B cell (primary cell): ENCODE measurements at regions not wholly inside any gene's neighbourhood (a gene's known extent, or its start where the extent isn't known, plus 50 kb on each side); places are given as distances from the start of the nearest gene placed in this dataset.
"Not testable (repeated sequence)": the region's sequence is repeated elsewhere in the genome, so short reads cannot be mapped to it uniquely, and the experiment has no call there.

Experiments
- ATAC-seq: fragments of 200-7000 bp; cut with Tn5 transposase; one replicate; pipeline ENCODE4 v1.10.0; 2021; ENCODE audit warnings: low read depth, mild to moderate bottlenecking, moderate number of reproducible peaks, moderate library complexity
- CTCF ChIA-PET: fragments of 350-600 bp; sonication (Branson Sonifier 250); formaldehyde crosslinking; loops from one replicate; lab custom pipeline; 2021; ENCODE audit warnings: antibody characterized with exemption, inconsistent platforms; lab: Charles Lee
- POLR2A ChIA-PET: fragments of 350-600 bp; sonication (Branson Sonifier 250); formaldehyde crosslinking; loops from one replicate; lab custom pipeline; 2021; ENCODE audit warnings: antibody characterized with exemption; lab: Charles Lee
- DNase-seq: peaks from one replicate; pipeline ENCODE4 v3.0.0; 2013
- H2AFZ ChIP-seq: 2 replicates; pipeline ENCODE4 v1.6.1; 2012; ENCODE audit warnings: mild to moderate bottlenecking, low read depth, low read length; ENCODE audit not compliant: insufficient read depth, poor library complexity, severe bottlenecking
- H3K27ac ChIP-seq, 2 donors: 1 replicate in 1 of 2; 2 replicates in 1 of 2; pipeline ENCODE4 v1.5.1; 2012 to 2013; ENCODE audit warnings: low read length in 2 of 2, mild to moderate bottlenecking in 2 of 2, moderate library complexity in 1 of 2
- H3K27me3 ChIP-seq, 4 experiments: fragments of 200-600 bp in 1 of 4; sonication (generic) in 1 of 4; replicated peaks in 1 of 4; 1 replicate in 2 of 4; 2 replicates in 2 of 4; pipeline versions ENCODE4 v1.6.1 to v1.7.0; 2013 to 2016; ENCODE audit warnings: low read length in 3 of 4, mild to moderate bottlenecking in 2 of 4, mixed read lengths in 1 of 4, moderate library complexity in 1 of 4; ENCODE audit not compliant: insufficient read depth in 4 of 4, control insufficient read depth in 3 of 4; ENCODE audit errors: control extremely low read depth in 1 of 4
- H3K36me3 ChIP-seq, 2 experiments: replicated peaks in 1 of 2; 1 replicate in 1 of 2; 2 replicates in 1 of 2; pipeline versions ENCODE4 v1.6.1 to v1.7.1; 2013; ENCODE audit warnings: low read length in 1 of 2; ENCODE audit not compliant: insufficient read depth in 2 of 2, control insufficient read depth in 1 of 2; ENCODE audit errors: control extremely low read depth in 1 of 2, extremely low read depth in 1 of 2
- H3K4me1 ChIP-seq, 2 donors: fragments of 200-600 bp in 1 of 2; sonication (generic) in 1 of 2; 1 replicate in 1 of 2; 2 replicates in 1 of 2; pipeline versions ENCODE4 v1.5.1 to v1.6.1; 2013 to 2017; ENCODE audit warnings: low read length in 2 of 2; ENCODE audit not compliant: control insufficient read depth in 2 of 2, insufficient read depth in 2 of 2
- H3K4me2 ChIP-seq: replicated peaks from 2 replicates; pipeline ENCODE3; 2012; ENCODE audit warnings: mild to moderate bottlenecking, low read depth, low read length; ENCODE audit not compliant: poor library complexity, severe bottlenecking
- H3K4me3 ChIP-seq, 5 experiments: fragments of 200-600 bp in 1 of 5; sonication (generic) in 1 of 5; 1 replicate in 3 of 5; 2 replicates in 2 of 5; pipeline versions ENCODE4 v1.5.1 to v1.7.0; 2011 to 2016; ENCODE audit warnings: low read length in 4 of 5, mild to moderate bottlenecking in 4 of 5, low read depth in 2 of 5, control low read depth in 1 of 5, moderate library complexity in 1 of 5; ENCODE audit not compliant: insufficient read depth in 1 of 5; ENCODE audit errors: control extremely low read depth in 1 of 5, extremely low read depth in 1 of 5
- H3K79me2 ChIP-seq: fragments of 200-600 bp; sonication (generic); one replicate; pipeline ENCODE4 v1.6.0; 2016; ENCODE audit warnings: low read length; ENCODE audit not compliant: control insufficient read depth, insufficient read depth
- H3K9ac ChIP-seq: fragments of 200-600 bp; sonication (generic); 2 replicates; pipeline ENCODE4 v1.6.1; 2017; ENCODE audit warnings: mild to moderate bottlenecking, low read length, moderate library complexity
- H3K9me3 ChIP-seq, 3 donors: one replicate each; pipeline versions ENCODE4 v1.6.1 to v1.7.1; 2013; ENCODE audit warnings: low read length in 2 of 3; ENCODE audit not compliant: control insufficient read depth in 2 of 3, insufficient read depth in 1 of 3; ENCODE audit errors: control extremely low read depth in 1 of 3
- H4K20me1 ChIP-seq: 2 replicates; pipeline ENCODE4 v1.6.0; 2012; ENCODE audit warnings: mild to moderate bottlenecking, low read length; ENCODE audit not compliant: insufficient read depth, control insufficient read depth, poor library complexity, severe bottlenecking
- H3K27ac Mint-ChIP-seq: one replicate; pipeline ENCODE4 v1.8.0; 2021; ENCODE audit warnings: mixed read lengths
- H3K27me3 Mint-ChIP-seq: one replicate; pipeline ENCODE4 v1.8.0; 2021; ENCODE audit warnings: mixed read lengths
- H3K4me1 Mint-ChIP-seq: one replicate; pipeline ENCODE4 v1.8.0; 2021; ENCODE audit warnings: mixed read lengths
- H3K4me3 Mint-ChIP-seq: one replicate; pipeline ENCODE4 v1.8.0; 2021; ENCODE audit warnings: mixed read lengths
- H3K9me3 Mint-ChIP-seq: one replicate; pipeline ENCODE4 v1.8.0; 2022; ENCODE audit warnings: mixed read lengths; ENCODE audit not compliant: insufficient read depth
- CTCF ChIP-seq: fragments of 200-600 bp; IDR thresholded peaks from one replicate; pipeline ENCODE4 v1.8.0; 2022; ENCODE audit warnings: antibody characterized with exemption, mild to moderate bottlenecking
- EZH2 ChIP-seq: IDR thresholded peaks from 2 replicates; pipeline ENCODE4 v1.6.1; 2012; ENCODE audit warnings: borderline replicate concordance, low read depth, mild to moderate bottlenecking, moderate library complexity, low read length; ENCODE audit not compliant: insufficient read depth, poor library complexity, severe bottlenecking
- WGBS: methylation state at CpG from one replicate; pipeline ENCODE4 v1.1.5; 2013; ENCODE audit warnings: missing lambda C conversion rate; ENCODE audit not compliant: insufficient coverage; 5-methylcytosine and 5-hydroxymethylcytosine counted together
- intact Hi-C: fragments of 100-400 bp; cut with micrococcal nuclease; formaldehyde crosslinking; loops from one replicate; pipeline ENCODE4 v1.10.0; 2022

- Mint-ChIP-seq H3K27ac (no peak overlapping the region), H3K9me3 (no peaks in the 10 kb centered on the region), H3K4me3 (no peak overlapping the region), H3K4me1 (no peaks in the 10 kb centered on the region), H3K27me3 (peaks cover 5% of the 10 kb centered on the region)
- no peak overlapping the region for H2AFZ ChIP-seq
- 71% methylated on average over 14 of the region's 18 CpGs for WGBS
- H3K4me1 ChIP-seq, result no peaks in the 10 kb centered on the region
- H3K27me3 ChIP-seq, result no peaks in the 10 kb centered on the region
- no peaks in the 10 kb centered on the region for H4K20me1 ChIP-seq
- DNase-seq (no peak), ATAC-seq (no peak)
- CTCF ChIA-PET, result no interaction called here
- intact Hi-C loops, result no loop called here
- POLR2A ChIA-PET, result no interaction called here
- no peak overlapping the region for H3K9ac ChIP-seq
- no peak overlapping the region for H3K4me2 ChIP-seq
- H3K36me3 ChIP-seq, result no peaks in the 10 kb centered on the region
- H3K9me3 ChIP-seq, result peaks cover 0 to 7% (median 0%) of the 10 kb centered on the region in 3 donors
- no peak overlapping the region for H3K4me3 ChIP-seq
- TF ChIP-seq EZH2, result no peak
- no peak for TF ChIP-seq CTCF
- H3K79me2 ChIP-seq, result no peaks in the 10 kb centered on the region
- no peak overlapping the region for H3K27ac ChIP-seq
Observed at GRCh38 chr2:235439959-235440662, 53.7 kb upstream of the AGAP1 start.

GRCh38 chr2:235443580-235443979, 50.3 kb upstream of the AGAP1 start:
- DNase-seq, H3K36me3 ChIP-seq, H3K27me3 Mint-ChIP-seq, H3K4me3 ChIP-seq, H3K9ac ChIP-seq, H3K4me3 Mint-ChIP-seq, H3K27ac ChIP-seq, H3K27me3 ChIP-seq, POLR2A ChIA-PET, intact Hi-C loops, H3K9me3 Mint-ChIP-seq, H3K4me1 Mint-ChIP-seq, H2AFZ ChIP-seq, CTCF ChIA-PET, H3K4me1 ChIP-seq, H4K20me1 ChIP-seq, H3K9me3 ChIP-seq, H3K4me2 ChIP-seq, H3K79me2 ChIP-seq, H3K27ac Mint-ChIP-seq, ATAC-seq: not testable (repeated sequence)
- WGBS, result 85% methylated on average over 4 of the region's 6 CpGs
